ENCODE measurements at regions not wholly inside any gene's neighbourhood (a gene's known extent, or its start where the extent isn't known, plus 50 kb on each side); places are given as distances from the start of the nearest gene placed in this dataset.

GRCh38 chr13:109605846-109606245, 180.5 kb downstream of the IRS2 start:
- no peak for TF ChIP-seq CTCF (conservative IDR thresholded peaks at IDR 0.05)
- Histone ChIP-seq H4K20me1 (ENCODE audit: control insufficient read depth, insufficient read depth, insufficient read length) (no peaks in the 10 kb centered on the region), H2BK20ac (ENCODE audit: low read depth, low read length, poor library complexity, severe bottlenecking) (no peak overlapping the region), H4K8ac (replicated peaks; ENCODE audit: insufficient read length, low read depth, low read length) (no peak overlapping the region), H3K56ac (ENCODE audit: insufficient read length, low read depth, low read length) (no peak overlapping the region), H2BK120ac (ENCODE audit: low read depth, low read length, poor library complexity, severe bottlenecking) (no peak overlapping the region), H2AFZ (ENCODE audit: low read length) (no peak overlapping the region), H3K4ac (ENCODE audit: low read depth, low read length) (no peak overlapping the region), H2AK5ac (ENCODE audit: insufficient read length, low read length) (no peak overlapping the region), H3K4me1 (ENCODE audit: insufficient read depth, low read length) (no peaks in the 10 kb centered on the region), H3K79me1 (ENCODE audit: insufficient read depth, low read depth, low read length, poor library complexity, severe bottlenecking) (no peaks in the 10 kb centered on the region), H4K5ac (ENCODE audit: insufficient read length, low read depth, low read length) (no peak overlapping the region), H3K4me2 (ENCODE audit: insufficient read depth, insufficient read length, low read length) (no peak overlapping the region), H3K23me2 (ENCODE audit: insufficient read length, low read depth, low read length, poor library complexity, severe bottlenecking) (no peaks in the 10 kb centered on the region), H3K79me2 (ENCODE audit: insufficient read depth, low read length) (no peaks in the 10 kb centered on the region), H3K27ac (ENCODE audit: insufficient read length, low read depth, low read length) (no peak overlapping the region), H3K9ac (ENCODE audit: extremely low read depth, insufficient read length, low read length) (no peak overlapping the region), H3K23ac (ENCODE audit: insufficient read length, low read depth, low read length) (no peak overlapping the region), H2BK15ac (ENCODE audit: low read depth, low read length) (no peak overlapping the region), H4K91ac (ENCODE audit: insufficient read length, low read depth, low read length) (no peak overlapping the region), H3K18ac (ENCODE audit: insufficient read length, low read depth, low read length) (no peak overlapping the region), H2BK12ac (ENCODE audit: insufficient read length, low read depth, low read length) (no peak overlapping the region), H3K27me3 (ENCODE audit: insufficient read depth, low read length) (no peaks in the 10 kb centered on the region), H3T11ph (ENCODE audit: low read length) (no peak overlapping the region), H3K9me3 (ENCODE audit: control insufficient read depth, low read depth, low read length) (no peaks in the 10 kb centered on the region), H3K14ac (ENCODE audit: insufficient read depth, low read length) (no peak overlapping the region), H2BK5ac (ENCODE audit: insufficient read length, low read length) (no peak overlapping the region)
- Mint-ChIP-seq H3K4me3 (no peak overlapping the region), H3K4me1 (no peaks in the 10 kb centered on the region), H3K27ac (no peak overlapping the region), H3K27me3 (ENCODE audit: low read depth) (no peaks in the 10 kb centered on the region; the same call in 1 of the 2 replicates), H3K36me3 (ENCODE audit: insufficient read depth in 1 of 3, low read depth in 3 of 3) (peaks cover 0 to 5% (median 4%) of the 10 kb centered on the region in 3 experiments; a peak in 4 of 7 replicates), H3K9me3 (peaks cover 2 to 7% of the 10 kb centered on the region in 2 experiments; a peak in 2 of 5 replicates)
- no peak for DNase-seq

Measured in H9 (cell line).